PC-3 (cell line): ENCODE measurements at regions not wholly inside any gene's neighbourhood (a gene's known extent, or its start where the extent isn't known, plus 50 kb on each side); places are given as distances from the start of the nearest gene placed in this dataset.

ENCODE experiments used
- ATAC-seq: fragments of 200-7000 bp; cut with Tn5 transposase; 2 replicates; pipeline ENCODE4 v1.9.1; 2020; ENCODE audit warnings: mild to moderate bottlenecking, moderate library complexity
- BruUV-seq: library from RNA; stranded (reverse); fragments of 400-500 nt; replicated peaks from 2 replicates; lab custom pipeline; 2021; lab: Mats Ljungman, UMichigan
- CTCF ChIA-PET: fragments of 300-600 bp; sonication (Branson Sonifier 250); formaldehyde crosslinking; loops from one replicate; lab custom pipeline; 2022; ENCODE audit warnings: antibody characterized with exemption; lab: Charles Lee
- POLR2A ChIA-PET: fragments of 300-600 bp; sonication (Branson Sonifier 250); formaldehyde crosslinking; loops from one replicate; lab custom pipeline; 2022; ENCODE audit warnings: antibody characterized with exemption; ENCODE audit not compliant: unreplicated experiment; lab: Charles Lee
- DNase-seq: peaks from one replicate; pipeline ENCODE4 v3.0.0-alpha.2; 2015
- H2AFZ ChIP-seq: fragments of 300-600 bp; sonication (generic); 2 replicates; pipeline ENCODE4 v1.6.0; 2016; ENCODE audit warnings: antibody characterized with exemption, low read length
- H3F3A ChIP-seq: fragments of 300-600 bp; sonication (generic); one replicate; pipeline ENCODE4 v1.6.0; 2017; ENCODE audit warnings: antibody characterized with exemption, low read length, control low read depth, mild to moderate bottlenecking; ENCODE audit not compliant: unreplicated experiment
- H3K27ac ChIP-seq: fragments of 300-600 bp; sonication (generic); 2 replicates; pipeline ENCODE4 v1.5.1; 2016; ENCODE audit warnings: mild to moderate bottlenecking, low read length
- H3K27me3 ChIP-seq: fragments of 300-600 bp; sonication (generic); 2 replicates; pipeline ENCODE4 v1.6.1; 2016; ENCODE audit warnings: low read length, mixed read lengths
- H3K36me3 ChIP-seq: fragments of 300-600 bp; sonication (generic); 2 replicates; pipeline ENCODE4 v1.6.1; 2016; ENCODE audit warnings: low read depth, mixed run types, low read length, mixed read lengths
- H3K4me1 ChIP-seq: fragments of 300-600 bp; sonication (generic); 2 replicates; pipeline ENCODE4 v1.5.1; 2016; ENCODE audit warnings: low read length; ENCODE audit not compliant: insufficient read depth
- H3K4me2 ChIP-seq: fragments of 300-600 bp; sonication (generic); 2 replicates; pipeline ENCODE4 v1.6.0; 2016; ENCODE audit warnings: low read length
- H3K4me3 ChIP-seq: fragments of 300-600 bp; sonication (generic); 2 replicates; pipeline ENCODE4 v1.5.1; 2016; ENCODE audit warnings: mild to moderate bottlenecking, low read length, mixed read lengths
- H3K79me2 ChIP-seq: fragments of 300-600 bp; sonication (generic); 2 replicates; pipeline ENCODE4 v1.6.1; 2017; ENCODE audit warnings: low read length, mixed read lengths
- H3K9ac ChIP-seq: fragments of 300-600 bp; sonication (generic); 2 replicates; pipeline ENCODE4 v1.6.0; 2016; ENCODE audit warnings: mild to moderate bottlenecking, low read length
- H3K9me2 ChIP-seq: fragments of 300-600 bp; sonication (generic); replicated peaks from 2 replicates; pipeline ENCODE4 v1.6.1; 2016; ENCODE audit warnings: mixed run types, low read length, mixed read lengths
- H3K9me3 ChIP-seq: fragments of 300-600 bp; sonication (generic); 2 replicates; pipeline ENCODE4 v1.6.1; 2016; ENCODE audit warnings: low read length, mixed read lengths
- H4K20me1 ChIP-seq: fragments of 300-600 bp; sonication (generic); 2 replicates; pipeline ENCODE4 v1.6.1; 2016; ENCODE audit warnings: low read length, mixed read lengths
- EZH2 ChIP-seq: fragments of 300-600 bp; sonication (generic); IDR thresholded peaks from one replicate; pipeline ENCODE4 v1.6.1; 2017; ENCODE audit warnings: antibody characterized with exemption, mild to moderate bottlenecking, low read length; ENCODE audit not compliant: unreplicated experiment
- EZH2phosphoT487 ChIP-seq: fragments of 300-600 bp; sonication (generic); IDR thresholded peaks from 2 replicates; pipeline ENCODE4 v1.6.1; 2018; ENCODE audit warnings: mild to moderate bottlenecking, antibody characterized with exemption, low read length, borderline replicate concordance
- intact Hi-C: fragments of 100-400 bp; cut with micrococcal nuclease; formaldehyde crosslinking; loops from 2 replicates; pipeline ENCODE4 v1.9.0; 2023
- TF ChIP-seq, protein P1 (sequence below): fragments of 300-600 bp; sonication (generic); conservative IDR thresholded peaks from 2 replicates; pipeline ENCODE4 v1.5.1; 2017; ENCODE audit warnings: antibody characterized with exemption, low read depth, mild to moderate bottlenecking, low read length

GRCh38 chr7:132647311-132647710 lies 71.0 kb upstream of the PLXNA4 start:
- H3K27ac ChIP-seq: no peak overlapping the region
- no peak for DNase-seq
- TF ChIP-seq EZH2: no peak
- TF ChIP-seq, protein P1, sequence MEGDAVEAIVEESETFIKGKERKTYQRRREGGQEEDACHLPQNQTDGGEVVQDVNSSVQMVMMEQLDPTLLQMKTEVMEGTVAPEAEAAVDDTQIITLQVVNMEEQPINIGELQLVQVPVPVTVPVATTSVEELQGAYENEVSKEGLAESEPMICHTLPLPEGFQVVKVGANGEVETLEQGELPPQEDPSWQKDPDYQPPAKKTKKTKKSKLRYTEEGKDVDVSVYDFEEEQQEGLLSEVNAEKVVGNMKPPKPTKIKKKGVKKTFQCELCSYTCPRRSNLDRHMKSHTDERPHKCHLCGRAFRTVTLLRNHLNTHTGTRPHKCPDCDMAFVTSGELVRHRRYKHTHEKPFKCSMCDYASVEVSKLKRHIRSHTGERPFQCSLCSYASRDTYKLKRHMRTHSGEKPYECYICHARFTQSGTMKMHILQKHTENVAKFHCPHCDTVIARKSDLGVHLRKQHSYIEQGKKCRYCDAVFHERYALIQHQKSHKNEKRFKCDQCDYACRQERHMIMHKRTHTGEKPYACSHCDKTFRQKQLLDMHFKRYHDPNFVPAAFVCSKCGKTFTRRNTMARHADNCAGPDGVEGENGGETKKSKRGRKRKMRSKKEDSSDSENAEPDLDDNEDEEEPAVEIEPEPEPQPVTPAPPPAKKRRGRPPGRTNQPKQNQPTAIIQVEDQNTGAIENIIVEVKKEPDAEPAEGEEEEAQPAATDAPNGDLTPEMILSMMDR: no peak
- no peak for TF ChIP-seq EZH2phosphoT487
- no peaks in the 10 kb centered on the region for H3K36me3 ChIP-seq
- no peaks in the 10 kb centered on the region for H3K9me3 ChIP-seq
- no peak overlapping the region for H3K4me3 ChIP-seq
- CTCF ChIA-PET: no interaction called here
- H3K9ac ChIP-seq: no peak overlapping the region
- H3K4me2 ChIP-seq: no peak overlapping the region
- H3K4me1 ChIP-seq: 0 out of 2 replicates have a peak, but pooled peaks cover 6% of the 10 kb centered on the region
- POLR2A ChIA-PET: no interaction called here
- BruUV-seq: no TSS peak
- 0 out of 2 replicates have a peak, but pooled peaks cover 4% of the 10 kb centered on the region for H3K9me2 ChIP-seq
- no peaks in the 10 kb centered on the region for H3K27me3 ChIP-seq
- no peak overlapping the region for H2AFZ ChIP-seq
- H3F3A ChIP-seq: no peaks in the 10 kb centered on the region
- H4K20me1 ChIP-seq: no peaks in the 10 kb centered on the region
- intact Hi-C loops: no loop called here
- ATAC-seq: no peak
- H3K79me2 ChIP-seq: no peaks in the 10 kb centered on the region

- Histone ChIP-seq H3K9ac (no peak overlapping the region), H3K27me3 (no peaks in the 10 kb centered on the region), H4K20me1 (no peaks in the 10 kb centered on the region), H3K4me3 (no peak overlapping the region), H3K36me3 (no peaks in the 10 kb centered on the region), H2AFZ (no peak overlapping the region), H3K9me3 (no peaks in the 10 kb centered on the region), H3K4me1 (0 out of 2 replicates have a peak, but pooled peaks cover 6% of the 10 kb centered on the region), H3K79me2 (no peaks in the 10 kb centered on the region), H3F3A (no peaks in the 10 kb centered on the region), H3K4me2 (no peak overlapping the region), H3K27ac (no peak overlapping the region), H3K9me2 (0 out of 2 replicates have a peak, but pooled peaks cover under 1% of the 10 kb centered on the region)
- intact Hi-C loops: no loop called here
- no peak for ATAC-seq
- POLR2A ChIA-PET: no interaction called here
- CTCF ChIA-PET: no interaction called here
- no TSS peak for BruUV-seq
- no peak for DNase-seq
- TF ChIP-seq, protein P1: no peak
- no peak for TF ChIP-seq EZH2phosphoT487
- no peak for TF ChIP-seq EZH2
These were observed 69.8 kb upstream of the PLXNA4 start for GRCh38 chr7:132646052-132646451.

- no peaks in the 10 kb centered on the region for H3K36me3 ChIP-seq
- DNase-seq: no peak
- no peak overlapping the region for H3K4me2 ChIP-seq
- no peaks in the 10 kb centered on the region for H3K9me3 ChIP-seq
- no peaks in the 10 kb centered on the region for H4K20me1 ChIP-seq
- TF ChIP-seq, protein P1: no peak
- no peak for TF ChIP-seq EZH2phosphoT487
- no peak for TF ChIP-seq EZH2
- BruUV-seq: no TSS peak
- H3K9me2 ChIP-seq: no peaks in the 10 kb centered on the region
- no peaks in the 10 kb centered on the region for H3F3A ChIP-seq
- ChIA-PET CTCF (no interaction called here), POLR2A (no interaction called here)
- no peak for ATAC-seq
- H2AFZ ChIP-seq: no peak overlapping the region
- no peak overlapping the region for H3K9ac ChIP-seq
- H3K4me3 ChIP-seq: no peak overlapping the region
- no peaks in the 10 kb centered on the region for H3K27me3 ChIP-seq
- H3K79me2 ChIP-seq: no peaks in the 10 kb centered on the region
- no peak overlapping the region for H3K27ac ChIP-seq
- intact Hi-C loops: no loop called here
- no peaks in the 10 kb centered on the region for H3K4me1 ChIP-seq
These were observed 67.0 kb upstream of the PLXNA4 start for GRCh38 chr7:132643302-132643701.
